GM23338 (cell line): ENCODE measurements at regions not wholly inside any gene's neighbourhood (a gene's known extent, or its start where the extent isn't known, plus 50 kb on each side); places are given as distances from the start of the nearest gene placed in this dataset.

ENCODE experiments used
- ATAC-seq: fragments of 200-7000 bp; cut with Tn5 transposase; 3 replicates; pipeline ENCODE4 v1.9.1; 2020
- DNase-seq: peaks from one replicate; pipeline ENCODE4 v3.0.0-alpha.2; 2015; ENCODE audit warnings: low spot score
- H2AFZ ChIP-seq: fragments of 200-600 bp; sonication (generic); 2 replicates; pipeline ENCODE4 v1.8.0; 2016; ENCODE audit warnings: antibody characterized with exemption, mild to moderate bottlenecking, moderate library complexity
- H3F3A ChIP-seq: fragments of 200-600 bp; sonication (generic); replicated peaks from 2 replicates; pipeline ENCODE4 v1.8.0; 2017; ENCODE audit warnings: antibody characterized with exemption, mixed run types, low read depth
- H3K27ac ChIP-seq: fragments of 200-600 bp; sonication (generic); 2 replicates; pipeline ENCODE4 v1.6.1; 2016; ENCODE audit warnings: low read depth
- H3K27me3 ChIP-seq: fragments of 200-600 bp; sonication (generic); 2 replicates; pipeline ENCODE4 v1.8.0; 2016; ENCODE audit warnings: mild to moderate bottlenecking, mixed run types, moderate library complexity; ENCODE audit not compliant: insufficient read depth
- H3K36me3 ChIP-seq: fragments of 200-600 bp; sonication (generic); 2 replicates; pipeline ENCODE4 v1.8.0; 2016; ENCODE audit warnings: mild to moderate bottlenecking; ENCODE audit not compliant: insufficient read depth
- H3K4me1 ChIP-seq: fragments of 200-600 bp; sonication (generic); 2 replicates; pipeline ENCODE4 v1.8.0; 2016; ENCODE audit warnings: mild to moderate bottlenecking, moderate library complexity; ENCODE audit not compliant: insufficient read depth
- H3K4me2 ChIP-seq: fragments of 200-600 bp; sonication (generic); 2 replicates; pipeline ENCODE4 v1.7.1; 2017; ENCODE audit warnings: mixed run types
- H3K4me3 ChIP-seq: fragments of 200-600 bp; sonication (generic); 2 replicates; pipeline ENCODE4 v1.6.1; 2016; ENCODE audit warnings: mixed run types
- H3K79me2 ChIP-seq: fragments of 200-600 bp; sonication (generic); replicated peaks from 2 replicates; pipeline ENCODE4 v1.8.0; 2017; ENCODE audit warnings: mild to moderate bottlenecking; ENCODE audit not compliant: insufficient read depth
- H3K9me2 ChIP-seq: fragments of 200-600 bp; sonication (generic); 2 replicates; pipeline ENCODE4 v1.8.0; 2017; ENCODE audit not compliant: insufficient read depth
- H4K20me1 ChIP-seq: fragments of 200-600 bp; sonication (generic); replicated peaks from 2 replicates; pipeline ENCODE4 v1.8.0; 2017; ENCODE audit warnings: mild to moderate bottlenecking; ENCODE audit not compliant: insufficient read depth
- H3K27ac Mint-ChIP-seq: 2 replicates; pipeline ENCODE4 v1.8.0; 2020; ENCODE audit warnings: inconsistent platforms, mild to moderate bottlenecking, moderate library complexity, mixed read lengths
- H3K27me3 Mint-ChIP-seq: 3 replicates; pipeline ENCODE4 v1.8.0; 2022; ENCODE audit warnings: low read depth, mild to moderate bottlenecking, moderate library complexity, mixed read lengths, inconsistent platforms; ENCODE audit not compliant: insufficient read depth, poor library complexity
- H3K36me3 Mint-ChIP-seq: 3 replicates; pipeline ENCODE4 v1.8.0; 2021; ENCODE audit warnings: low read depth, mild to moderate bottlenecking, inconsistent platforms, moderate library complexity, mixed read lengths
- H3K4me1 Mint-ChIP-seq: 3 replicates; pipeline ENCODE4 v1.8.0; 2020; ENCODE audit warnings: mild to moderate bottlenecking, inconsistent platforms, mixed read lengths
- H3K4me3 Mint-ChIP-seq: 3 replicates; pipeline ENCODE4 v1.8.0; 2021; ENCODE audit warnings: moderate library complexity, mild to moderate bottlenecking, inconsistent platforms, mixed read lengths
- H3K9me3 Mint-ChIP-seq: 3 replicates; pipeline ENCODE4 v1.8.0; 2020; ENCODE audit warnings: moderate library complexity, mild to moderate bottlenecking, inconsistent platforms, mixed read lengths
- CTCF ChIP-seq, 2 experiments: fragments of 200-600 bp in 1 of 2; sonication (generic) in 1 of 2; conservative IDR thresholded peaks; 2 replicates each; pipeline versions ENCODE4 v1.5.1 to v1.6.1; 2016 to 2017; ENCODE audit warnings: antibody characterized with exemption in 2 of 2, low read depth in 2 of 2, mild to moderate bottlenecking in 2 of 2, moderate library complexity in 1 of 2
- ETS1 ChIP-seq: IDR thresholded peaks from 2 replicates; pipeline ENCODE4 v1.6.1; 2016; ENCODE audit warnings: antibody characterized with exemption
- EZH2 ChIP-seq: fragments of 200-600 bp; sonication (generic); IDR thresholded peaks from one replicate; pipeline ENCODE4 v1.8.0; 2017; ENCODE audit warnings: antibody characterized with exemption, mild to moderate bottlenecking, low read depth; ENCODE audit not compliant: unreplicated experiment
- EZH2phosphoT487 ChIP-seq: fragments of 200-600 bp; sonication (generic); IDR thresholded peaks from one replicate; pipeline ENCODE4 v1.8.1; 2018; ENCODE audit warnings: antibody characterized with exemption; ENCODE audit not compliant: unreplicated experiment
- NANOG ChIP-seq: IDR thresholded peaks from 2 replicates; pipeline ENCODE4 v1.6.1; 2016; ENCODE audit warnings: antibody characterized with exemption, borderline replicate concordance
- POLR2AphosphoS5 ChIP-seq: IDR thresholded peaks from 2 replicates; pipeline ENCODE4 v1.6.1; 2016; ENCODE audit warnings: antibody characterized with exemption, low read depth
- STAT1 ChIP-seq: IDR thresholded peaks from one replicate; pipeline ENCODE4 v1.6.1; 2016; ENCODE audit warnings: antibody characterized with exemption; ENCODE audit not compliant: unreplicated experiment
- ZNF114 ChIP-seq: fragments of 250-450 bp; sonication (Bioruptor Pico); IDR thresholded peaks from 2 replicates; pipeline ENCODE4 v1.5.0; 2020; ENCODE audit warnings: mild to moderate bottlenecking, moderate library complexity
- ZNF331 ChIP-seq: fragments of 250-450 bp; sonication (Bioruptor Pico); IDR thresholded peaks from 2 replicates; pipeline ENCODE4 v1.5.0; 2020; ENCODE audit warnings: low read depth, mild to moderate bottlenecking, moderate library complexity
- ZNF462 ChIP-seq: fragments of 250-450 bp; sonication (Bioruptor Pico); IDR thresholded peaks from 2 replicates; pipeline ENCODE4 v1.5.0; 2020; ENCODE audit warnings: mild to moderate bottlenecking, moderate library complexity

GRCh38 chr4:181848357-181848756 lies 394.8 kb upstream of the TENM3 start:
- DNase-seq (no peak), ATAC-seq (no peak)
- Histone ChIP-seq H3K4me2 (no peak overlapping the region), H3F3A (no peaks in the 10 kb centered on the region), H3K27ac (no peak overlapping the region), H3K4me3 (no peak overlapping the region), H3K27me3 (no peaks in the 10 kb centered on the region), H3K36me3 (no peaks in the 10 kb centered on the region), H4K20me1 (no peaks in the 10 kb centered on the region), H3K4me1 (no peaks in the 10 kb centered on the region), H2AFZ (no peak overlapping the region), H3K79me2 (no peaks in the 10 kb centered on the region), H3K9me2 (no peaks in the 10 kb centered on the region; the same call in 1 of the 2 replicates)
- no peak for TF ChIP-seq ETS1
- no peak for TF ChIP-seq EZH2phosphoT487
- TF ChIP-seq NANOG: no peak
- TF ChIP-seq EZH2: no peak
- no peak for TF ChIP-seq CTCF (conservative IDR thresholded peaks at IDR 0.05; ENCODE audit: low read depth in 2 of 2)
- no peak for TF ChIP-seq POLR2AphosphoS5
- no peak for TF ChIP-seq STAT1
- no peak for TF ChIP-seq ZNF114 (CRISPR knock-in tag)
- TF ChIP-seq ZNF462 (CRISPR knock-in tag): no peak
- no peak for TF ChIP-seq ZNF331 (CRISPR knock-in tag)
- Mint-ChIP-seq H3K9me3 (no peaks in the 10 kb centered on the region), H3K4me3 (no peak overlapping the region), H3K27ac (no peak overlapping the region), H3K36me3 (no peaks in the 10 kb centered on the region), H3K27me3 (peaks cover 3% of the 10 kb centered on the region), H3K4me1 (no peaks in the 10 kb centered on the region; the same call in 2 of the 3 replicates)
